Mesothelial cell of epicardium (in vitro differentiated cells): ENCODE measurements at regions not wholly inside any gene's neighbourhood (a gene's known extent, or its start where the extent isn't known, plus 50 kb on each side); places are given as distances from the start of the nearest gene placed in this dataset.
A peak's percentile ranks its signal among the peaks of the same experiment; 100 is the strongest.

ENCODE experiments used
- DNase-seq, 2 experiments: peaks; one replicate each; pipeline ENCODE4 v3.0.0; 2021; ENCODE audit warnings: low spot score in 2 of 2; ENCODE audit not compliant: unreplicated experiment in 2 of 2
- H3K27ac Mint-ChIP-seq: 2 replicates; pipeline ENCODE4 v1.8.0; 2021; ENCODE audit warnings: mixed read lengths
- H3K27me3 Mint-ChIP-seq: 2 replicates; pipeline ENCODE4 v1.8.0; 2021; ENCODE audit warnings: low read depth, mixed read lengths
- H3K36me3 Mint-ChIP-seq: 2 replicates; pipeline ENCODE4 v1.8.0; 2021; ENCODE audit warnings: mixed read lengths
- H3K4me1 Mint-ChIP-seq: 2 replicates; pipeline ENCODE4 v1.8.0; 2021; ENCODE audit warnings: mixed read lengths
- H3K4me3 Mint-ChIP-seq: 2 replicates; pipeline ENCODE4 v1.8.0; 2021; ENCODE audit warnings: mild to moderate bottlenecking, moderate library complexity, mixed read lengths
- H3K9me3 Mint-ChIP-seq: 2 replicates; pipeline ENCODE4 v1.8.0; 2021; ENCODE audit warnings: mixed read lengths
- CTCF ChIP-seq: fragments of 200-600 bp; sonication (generic); IDR thresholded peaks from one replicate; pipeline ENCODE4 v1.5.0; 2021; ENCODE audit warnings: antibody characterized with exemption; ENCODE audit not compliant: unreplicated experiment

- DNase-seq = no peak
- Mint-ChIP-seq H3K9me3 (no peaks in the 10 kb centered on the region), H3K4me3 (peak overlapping the region; percentile 28), H3K4me1 (peaks cover 25% of the 10 kb centered on the region), H3K27ac (peak overlapping the region; percentile 39), H3K36me3 (no peaks in the 10 kb centered on the region), H3K27me3 (no peaks in the 10 kb centered on the region)
- TF ChIP-seq CTCF = no peak
Measured at GRCh38 chr15:47652328-47652727, 65.0 kb upstream of the SEMA6D start.

- Mint-ChIP-seq H3K36me3 (no peaks in the 10 kb centered on the region), H3K4me1 (peaks cover 22% of the 10 kb centered on the region), H3K27ac (peak overlapping the region; percentile 39), H3K4me3 (no peak overlapping the region), H3K9me3 (no peaks in the 10 kb centered on the region), H3K27me3 (no peaks in the 10 kb centered on the region)
- no peak for TF ChIP-seq CTCF
- no peak for DNase-seq
Measured at GRCh38 chr15:47652844-47653243, 64.5 kb upstream of the SEMA6D start.

- no peaks in the 10 kb centered on the region for H3K9me3 Mint-ChIP-seq
- peaks cover 4% of the 10 kb centered on the region for H3K4me1 Mint-ChIP-seq
- H3K27ac Mint-ChIP-seq = no peak overlapping the region
- no peak for DNase-seq
- no peaks in the 10 kb centered on the region for H3K36me3 Mint-ChIP-seq
- no peak for TF ChIP-seq CTCF
- H3K27me3 Mint-ChIP-seq = no peaks in the 10 kb centered on the region
- H3K4me3 Mint-ChIP-seq = no peak overlapping the region
Measured at GRCh38 chr15:47661661-47662180, 55.6 kb upstream of the SEMA6D start.

GRCh38 chr15:47663101-47663500 is 54.2 kb upstream of the SEMA6D start:
- DNase-seq = no peak
- no peak for TF ChIP-seq CTCF
- no peaks in the 10 kb centered on the region for H3K27me3 Mint-ChIP-seq
- no peak overlapping the region for H3K27ac Mint-ChIP-seq
- H3K9me3 Mint-ChIP-seq = no peaks in the 10 kb centered on the region
- H3K4me3 Mint-ChIP-seq = no peak overlapping the region
- H3K4me1 Mint-ChIP-seq = peaks cover 4% of the 10 kb centered on the region
- no peaks in the 10 kb centered on the region for H3K36me3 Mint-ChIP-seq
